HEK293 (cell line): ENCODE measurements at regions not wholly inside any gene's neighbourhood (a gene's known extent, or its start where the extent isn't known, plus 50 kb on each side); places are given as distances from the start of the nearest gene placed in this dataset.

ENCODE experiments used
- CTCF ChIA-PET: fragments of 350-600 bp; formaldehyde crosslinking; extraction: SDS; loops from one replicate; lab custom pipeline; 2021; ENCODE audit warnings: antibody characterized with exemption; lab: Yijun Ruan, JAX
- POLR2A ChIA-PET: fragments of 300-600 bp; formaldehyde crosslinking; extraction: SDS; loops from one replicate; lab custom pipeline; 2020; ENCODE audit warnings: antibody characterized with exemption, inconsistent platforms; lab: Yijun Ruan, JAX
- H3K27ac ChIP-seq: fragments of 200-500 bp; sonication (Bioruptor generic); 2 replicates; pipeline ENCODE4 v1.5.1; 2014; ENCODE audit warnings: low read depth, low read length, control low read depth, inconsistent platforms; ENCODE audit errors: extremely low read depth
- H3K36me3 ChIP-seq, 2 experiments: fragments of 200-500 bp in 1 of 2; sonication (Bioruptor generic) in 1 of 2; 1 replicate in 1 of 2; 2 replicates in 1 of 2; pipeline ENCODE4 v1.5.1; 2014 to 2017; ENCODE audit warnings: inconsistent platforms in 2 of 2, low read length in 2 of 2; ENCODE audit not compliant: control insufficient read depth in 2 of 2, insufficient read depth in 1 of 2
- H3K4me1 ChIP-seq: fragments of 200-500 bp; sonication (Bioruptor generic); 2 replicates; pipeline ENCODE4 v1.5.1; 2014; ENCODE audit warnings: mild to moderate bottlenecking, low read length, inconsistent platforms; ENCODE audit not compliant: control insufficient read depth, insufficient read depth
- H3K4me3 ChIP-seq: 2 replicates; pipeline ENCODE4 v1.5.1; 2011; ENCODE audit warnings: low read depth, mild to moderate bottlenecking, control low read depth, low read length, moderate library complexity
- H3K9me3 ChIP-seq: fragments of 200-500 bp; sonication (Bioruptor generic); 2 replicates; pipeline ENCODE4 v1.5.1; 2014; ENCODE audit warnings: low read depth, low read length, inconsistent platforms; ENCODE audit not compliant: control insufficient read depth, insufficient read depth
- BCL6B ChIP-seq: fragments of 450-650 bp; formaldehyde crosslinking; IDR thresholded peaks from 2 replicates; pipeline ENCODE4 v1.5.1; 2017; ENCODE audit warnings: missing biosample characterization, missing genetic modification characterization
- GLI2 ChIP-seq: fragments of 450-650 bp; formaldehyde crosslinking; IDR thresholded peaks from 2 replicates; pipeline ENCODE4; 2017; ENCODE audit warnings: missing biosample characterization, missing genetic modification characterization, low read depth, borderline replicate concordance
- HIC1 ChIP-seq: fragments of 450-650 bp; formaldehyde crosslinking; IDR thresholded peaks from 2 replicates; pipeline ENCODE4 v1.5.1; 2016; ENCODE audit warnings: missing biosample characterization, missing genetic modification characterization
- KLF16 ChIP-seq: fragments of 450-650 bp; formaldehyde crosslinking; IDR thresholded peaks from 2 replicates; pipeline ENCODE4 v1.5.1; 2017; ENCODE audit warnings: missing biosample characterization, missing genetic modification characterization
- KLF9 ChIP-seq: fragments of 450-650 bp; formaldehyde crosslinking; IDR thresholded peaks from 2 replicates; pipeline ENCODE4 v1.5.1; 2016; ENCODE audit warnings: missing biosample characterization, missing genetic modification characterization, low read depth
- PBX3 ChIP-seq: sonication (generic); formaldehyde crosslinking; IDR thresholded peaks from 2 replicates; pipeline ENCODE4 v1.8.1; 2022; ENCODE audit warnings: mild to moderate bottlenecking, moderate library complexity, missing genetic modification reagents
- SCRT2 ChIP-seq: fragments of 450-650 bp; formaldehyde crosslinking; IDR thresholded peaks from 2 replicates; pipeline ENCODE4 v1.5.1; 2016; ENCODE audit warnings: missing biosample characterization, missing genetic modification characterization
- YY2 ChIP-seq: fragments of 450-650 bp; formaldehyde crosslinking; IDR thresholded peaks from 2 replicates; pipeline ENCODE4 v1.5.1; 2016; ENCODE audit warnings: missing biosample characterization, missing genetic modification characterization
- ZBTB1 ChIP-seq: fragments of 450-650 bp; formaldehyde crosslinking; IDR thresholded peaks from 2 replicates; pipeline ENCODE4 v1.5.1; 2016; ENCODE audit warnings: missing biosample characterization, missing genetic modification characterization
- ZNF175 ChIP-seq: fragments of 450-650 bp; formaldehyde crosslinking; IDR thresholded peaks from 2 replicates; pipeline ENCODE4 v1.5.1; 2016; ENCODE audit warnings: missing biosample characterization, missing genetic modification characterization
- ZNF19 ChIP-seq: fragments of 450-650 bp; formaldehyde crosslinking; IDR thresholded peaks from 2 replicates; pipeline ENCODE4; 2016; ENCODE audit warnings: missing biosample characterization, missing genetic modification characterization, low read depth
- ZNF292 ChIP-seq: fragments of 450-650 bp; formaldehyde crosslinking; IDR thresholded peaks from 2 replicates; pipeline ENCODE4 v1.5.1; 2016; ENCODE audit warnings: low read depth, missing biosample characterization, missing genetic modification characterization, borderline replicate concordance
- ZNF302 ChIP-seq: fragments of 450-650 bp; formaldehyde crosslinking; IDR thresholded peaks from 2 replicates; pipeline ENCODE4 v1.5.1; 2016; ENCODE audit warnings: missing biosample characterization, missing genetic modification characterization, low read depth
- ZNF350 ChIP-seq: fragments of 450-650 bp; formaldehyde crosslinking; IDR thresholded peaks from 2 replicates; pipeline ENCODE4 v1.5.0; 2017; ENCODE audit warnings: missing biosample characterization, mild to moderate bottlenecking, missing genetic modification characterization
- ZNF354C ChIP-seq: fragments of 450-650 bp; formaldehyde crosslinking; IDR thresholded peaks from 2 replicates; pipeline ENCODE4 v1.5.1; 2016; ENCODE audit warnings: missing biosample characterization, missing genetic modification characterization, low read depth, borderline replicate concordance
- ZNF404 ChIP-seq: fragments of 450-650 bp; formaldehyde crosslinking; IDR thresholded peaks from 2 replicates; pipeline ENCODE4 v1.5.1; 2017; ENCODE audit warnings: missing biosample characterization, missing genetic modification characterization
- ZNF514 ChIP-seq: fragments of 450-650 bp; formaldehyde crosslinking; IDR thresholded peaks from 2 replicates; pipeline ENCODE4 v1.5.1; 2016; ENCODE audit warnings: missing biosample characterization, missing genetic modification characterization
- ZNF561 ChIP-seq: fragments of 450-650 bp; IDR thresholded peaks from 2 replicates; pipeline ENCODE4 v1.5.1; 2018; ENCODE audit warnings: missing biosample characterization, missing genetic modification characterization, borderline replicate concordance
- ZNF621 ChIP-seq: fragments of 450-650 bp; formaldehyde crosslinking; IDR thresholded peaks from 2 replicates; pipeline ENCODE4 v1.5.1; 2017; ENCODE audit warnings: missing biosample characterization, missing genetic modification characterization
- ZNF654 ChIP-seq: fragments of 450-650 bp; formaldehyde crosslinking; IDR thresholded peaks from 2 replicates; pipeline ENCODE4 v1.5.1; 2016; ENCODE audit warnings: low read depth, missing biosample characterization, missing genetic modification characterization
- ZNF670 ChIP-seq: fragments of 450-650 bp; formaldehyde crosslinking; IDR thresholded peaks from 2 replicates; pipeline ENCODE4 v1.5.1; 2016; ENCODE audit warnings: missing biosample characterization, missing genetic modification characterization, low read depth

DNA sequence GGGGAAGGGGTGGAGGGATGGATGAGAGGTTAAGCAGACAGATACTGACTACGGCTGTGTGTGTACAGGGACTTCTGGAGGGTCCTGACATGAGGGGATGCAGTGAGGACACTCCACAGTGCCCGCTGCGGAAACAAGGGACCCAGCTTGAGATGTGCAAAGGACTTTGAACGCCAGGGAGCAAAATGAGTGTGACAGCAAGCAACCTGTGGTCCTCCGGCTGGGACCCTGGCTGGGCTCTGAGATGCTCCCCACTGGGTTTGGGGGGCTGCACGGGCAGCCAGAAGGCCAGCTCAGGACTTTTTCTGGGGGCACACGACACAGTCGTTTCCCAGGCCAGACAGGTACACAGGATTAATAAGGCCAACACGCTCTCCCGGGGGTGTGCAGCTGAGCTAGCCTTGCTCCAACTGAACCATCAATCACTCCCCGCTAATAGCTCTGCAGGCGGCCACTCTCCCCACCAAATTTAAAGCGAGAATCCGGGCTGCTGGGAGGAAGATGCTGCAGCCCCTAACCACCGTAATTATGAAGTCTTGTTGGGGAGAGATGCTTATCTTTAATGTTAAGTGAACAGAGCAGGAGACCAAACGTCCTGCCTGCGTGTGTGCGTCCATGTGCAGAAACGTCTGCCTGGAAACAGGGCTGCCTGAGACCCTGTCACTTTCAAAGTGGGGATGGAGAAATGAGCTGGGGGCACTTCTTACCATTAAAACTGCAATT is 51.6 kb upstream of the DLK1 start:
- TF ChIP-seq GLI2 (tag by site-specific recombination) (no peak), YY2 (tag by site-specific recombination) (no peak), ZBTB1 (tag by site-specific recombination) (no peak), SCRT2 (tag by site-specific recombination) (no peak), ZNF670 (no peak), ZNF561 (no peak), ZNF354C (tag by site-specific recombination) (no peak), ZNF404 (tag by site-specific recombination) (no peak), ZNF302 (no peak), BCL6B (tag by site-specific recombination) (no peak), ZNF621 (no peak)
- Histone ChIP-seq H3K4me1 (peaks cover 2% of the 10 kb centered on the region; the same call in 1 of the 2 replicates), H3K9me3 (no peaks in the 10 kb centered on the region), H3K27ac (no peak overlapping the region), H3K4me3 (no peak overlapping the region), H3K36me3 (no peaks in the 10 kb centered on the region)
- ChIA-PET CTCF (no interaction called here), POLR2A (no interaction called here)

DNA sequence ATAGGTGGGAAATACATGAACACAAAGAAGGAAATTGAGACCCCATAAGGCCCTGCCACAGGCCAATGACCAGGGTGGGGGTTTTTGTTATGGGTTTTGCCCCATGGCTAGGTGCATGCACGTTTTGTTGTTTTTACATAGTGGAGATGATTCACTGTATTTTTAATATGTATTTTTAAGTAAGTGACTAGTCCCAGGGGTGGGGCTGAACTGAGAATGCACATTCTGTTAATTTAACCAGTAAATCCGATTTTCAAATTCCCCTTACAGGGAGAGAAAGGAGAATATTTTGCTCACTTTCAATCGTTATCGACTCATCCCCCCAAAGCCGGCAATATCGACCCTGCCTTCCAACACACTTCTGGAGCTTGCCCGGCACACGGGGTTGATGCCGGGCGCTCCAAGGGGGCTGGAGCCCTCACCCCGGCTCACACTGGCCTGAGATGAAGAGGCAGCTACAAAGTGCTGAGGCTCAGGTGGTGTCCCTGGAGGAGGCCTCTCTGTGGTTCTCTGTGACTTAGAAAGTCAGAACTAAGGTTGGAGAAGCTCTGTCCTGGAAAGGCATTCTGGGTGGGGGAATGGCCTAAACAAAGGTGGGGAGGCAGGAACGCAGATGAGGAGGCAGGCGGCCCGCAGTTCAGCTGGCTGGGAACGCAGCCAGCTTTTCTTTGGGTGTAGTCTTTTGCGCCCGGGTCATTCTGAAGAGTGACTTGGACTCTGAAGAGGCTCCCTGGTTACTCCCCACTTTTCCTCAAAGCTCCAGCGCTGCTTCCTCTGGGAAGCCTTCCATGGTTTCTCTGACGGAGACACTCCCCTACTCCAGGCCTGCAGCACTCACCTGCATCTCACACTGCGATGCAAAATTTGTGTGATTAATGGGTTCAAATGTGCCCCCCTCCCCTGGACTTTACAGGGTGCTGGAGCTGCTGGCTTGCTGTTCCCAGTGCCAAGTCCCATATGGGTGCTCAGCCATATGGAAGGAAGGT is 50.7 kb upstream of the DLK1 start:
- H3K4me1 ChIP-seq, result peaks cover 2% of the 10 kb centered on the region; the same call in 1 of the 2 replicates
- CTCF ChIA-PET, result interaction anchor here (1.1 kb wide), 1 partner anchor 23 kb away, joined by 3 read pairs; no protein-coding TSS in a partner anchor
- TF ChIP-seq HIC1 (no peak), PBX3 (CRISPR knock-in tag) (no peak), ZNF292 (tag by site-specific recombination) (no peak), ZNF654 (tag by site-specific recombination) (no peak), ZNF514 (tag by site-specific recombination) (no peak), ZNF175 (tag by site-specific recombination) (no peak), KLF16 (no peak), ZNF404 (tag by site-specific recombination) (no peak), ZNF350 (no peak), ZNF19 (tag by site-specific recombination) (no peak), KLF9 (tag by site-specific recombination) (no peak)
- TF ChIP-seq, all 188 proteins: peak for 0
- Histone ChIP-seq H3K36me3 (no peaks in the 10 kb centered on the region), H3K27ac (no peak overlapping the region), H3K4me3 (no peak overlapping the region), H3K9me3 (no peaks in the 10 kb centered on the region)
- POLR2A ChIA-PET, result interaction anchor here (0.5 kb wide), 1 partner anchor 9 kb away, joined by 4 read pairs; no protein-coding TSS in a partner anchor
